ENCODE measurements at regions not wholly inside any gene's neighbourhood (a gene's known extent, or its start where the extent isn't known, plus 50 kb on each side); places are given as distances from the start of the nearest gene placed in this dataset.
"Not testable (repeated sequence)": the region's sequence is repeated elsewhere in the genome, so short reads cannot be mapped to it uniquely, and the experiment has no call there.

GRCh38 chr6:6458172-6458571 lies 130.3 kb upstream of the LY86 start:
- no peaks in the 10 kb centered on the region for H3K36me3 ChIP-seq (ENCODE audit: control insufficient read depth, low read length)
- TF ChIP-seq CTCF (IDR thresholded peaks at IDR 0.05; ENCODE audit: low read depth, low read length, poor library complexity, severe bottlenecking) (no peak), EZH2phosphoT487 (IDR thresholded peaks at IDR 0.05; ENCODE audit: borderline replicate concordance, low read length) (no peak)
- H4K20me1 ChIP-seq (ENCODE audit: control insufficient read depth, insufficient read depth, low read depth, low read length): no peaks in the 10 kb centered on the region
- peaks cover 4% of the 10 kb centered on the region; the same call in 1 of the 2 replicates for H3K4me1 ChIP-seq (ENCODE audit: control insufficient read depth, low read length)
- no peaks in the 10 kb centered on the region for H3K27me3 ChIP-seq (ENCODE audit: control insufficient read depth, low read length)
- H3K4me2 ChIP-seq (ENCODE audit: low read length): no peak overlapping the region
- H3K27ac ChIP-seq (ENCODE audit: low read depth, low read length): no peak overlapping the region
- H3K9me2 ChIP-seq (replicated peaks; ENCODE audit: control insufficient read depth, low read length): no peaks in the 10 kb centered on the region
- H3K9me3 ChIP-seq (ENCODE audit: control insufficient read depth, insufficient read depth, low read length): no peaks in the 10 kb centered on the region
- no peak overlapping the region for H3K4me3 ChIP-seq (ENCODE audit: low read length)
- H3K79me2 ChIP-seq (ENCODE audit: control insufficient read depth, low read length): no peaks in the 10 kb centered on the region
- no peaks in the 10 kb centered on the region for H3F3A ChIP-seq (ENCODE audit: control insufficient read depth, insufficient read depth)

- H4K20me1 ChIP-seq (ENCODE audit: control insufficient read depth, insufficient read depth, low read depth, low read length); H3K79me2 ChIP-seq (ENCODE audit: control insufficient read depth, low read length); H3F3A ChIP-seq (ENCODE audit: control insufficient read depth, insufficient read depth); H3K36me3 ChIP-seq (ENCODE audit: control insufficient read depth, low read length); H3K9me2 ChIP-seq (replicated peaks; ENCODE audit: control insufficient read depth, low read length); H3K4me2 ChIP-seq (ENCODE audit: low read length); H3K27me3 ChIP-seq (ENCODE audit: control insufficient read depth, low read length); H3K9me3 ChIP-seq (ENCODE audit: control insufficient read depth, insufficient read depth, low read length); H3K4me3 ChIP-seq (ENCODE audit: low read length); H3K4me1 ChIP-seq (ENCODE audit: control insufficient read depth, low read length); H3K27ac ChIP-seq (ENCODE audit: low read depth, low read length): not testable (repeated sequence)
Observed at GRCh38 chr6:6459963-6460362, 128.6 kb upstream of the LY86 start.

- Histone ChIP-seq H3K79me2 (ENCODE audit: control insufficient read depth, low read length) (no peaks in the 10 kb centered on the region), H3K9me2 (replicated peaks; ENCODE audit: control insufficient read depth, low read length) (no peaks in the 10 kb centered on the region), H4K20me1 (ENCODE audit: control insufficient read depth, insufficient read depth, low read depth, low read length) (no peaks in the 10 kb centered on the region), H3K9me3 (ENCODE audit: control insufficient read depth, insufficient read depth, low read length) (no peaks in the 10 kb centered on the region), H3K4me2 (ENCODE audit: low read length) (no peak overlapping the region), H3K36me3 (ENCODE audit: control insufficient read depth, low read length) (no peaks in the 10 kb centered on the region), H3F3A (ENCODE audit: control insufficient read depth, insufficient read depth) (no peaks in the 10 kb centered on the region), H3K27ac (ENCODE audit: low read depth, low read length) (no peak overlapping the region), H3K4me3 (ENCODE audit: low read length) (no peak overlapping the region), H3K4me1 (ENCODE audit: control insufficient read depth, low read length) (peaks cover 4% of the 10 kb centered on the region; the same call in 1 of the 2 replicates), H3K27me3 (ENCODE audit: control insufficient read depth, low read length) (no peaks in the 10 kb centered on the region)
- TF ChIP-seq CTCF (IDR thresholded peaks at IDR 0.05; ENCODE audit: low read depth, low read length, poor library complexity, severe bottlenecking) (no peak), EZH2phosphoT487 (IDR thresholded peaks at IDR 0.05; ENCODE audit: borderline replicate concordance, low read length) (no peak)
Observed at GRCh38 chr6:6460416-6460815, 128.1 kb upstream of the LY86 start.

- no peaks in the 10 kb centered on the region for H3K36me3 ChIP-seq (ENCODE audit: control insufficient read depth, low read length)
- no peak overlapping the region for H3K4me2 ChIP-seq (ENCODE audit: low read length)
- H3K27me3 ChIP-seq (ENCODE audit: control insufficient read depth, low read length): no peaks in the 10 kb centered on the region
- H4K20me1 ChIP-seq (ENCODE audit: control insufficient read depth, insufficient read depth, low read depth, low read length): no peaks in the 10 kb centered on the region
- H3K4me1 ChIP-seq (ENCODE audit: control insufficient read depth, low read length): peaks cover 4% of the 10 kb centered on the region; the same call in 1 of the 2 replicates
- no peaks in the 10 kb centered on the region for H3K79me2 ChIP-seq (ENCODE audit: control insufficient read depth, low read length)
- no peaks in the 10 kb centered on the region for H3K9me3 ChIP-seq (ENCODE audit: control insufficient read depth, insufficient read depth, low read length)
- H3K27ac ChIP-seq (ENCODE audit: low read depth, low read length): no peak overlapping the region
- H3K9me2 ChIP-seq (replicated peaks; ENCODE audit: control insufficient read depth, low read length): no peaks in the 10 kb centered on the region
- H3K4me3 ChIP-seq (ENCODE audit: low read length): no peak overlapping the region
- H3F3A ChIP-seq (ENCODE audit: control insufficient read depth, insufficient read depth): no peaks in the 10 kb centered on the region
- no peak for TF ChIP-seq CTCF (IDR thresholded peaks at IDR 0.05; ENCODE audit: low read depth, low read length, poor library complexity, severe bottlenecking)
- TF ChIP-seq EZH2phosphoT487 (IDR thresholded peaks at IDR 0.05; ENCODE audit: borderline replicate concordance, low read length): no peak
Observed at GRCh38 chr6:6461138-6461537, 127.4 kb upstream of the LY86 start.
